ENCODE measurements at regions not wholly inside any gene's neighbourhood (a gene's known extent, or its start where the extent isn't known, plus 50 kb on each side); places are given as distances from the start of the nearest gene placed in this dataset.

DNA sequence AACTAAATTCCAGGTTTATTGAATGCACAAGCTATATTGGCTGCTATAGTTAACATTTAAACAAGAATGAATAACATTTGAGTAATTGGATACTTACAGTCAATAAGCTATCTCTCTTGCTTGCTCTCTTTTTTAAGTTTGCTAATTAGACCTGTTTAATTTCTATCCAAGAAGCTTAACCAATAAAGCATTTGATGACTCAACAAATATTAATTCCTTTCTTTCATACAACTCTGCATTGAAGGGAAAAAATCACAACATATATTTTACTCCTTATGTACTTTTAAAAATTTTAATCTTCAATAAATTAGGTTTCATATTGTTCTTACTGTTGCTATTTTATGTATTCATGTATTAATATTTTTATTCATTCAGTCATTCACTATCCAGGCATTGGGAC is 1552.6 kb upstream of the ADGRL3 start:
- Histone ChIP-seq H3K27ac (no peak overlapping the region), H3K36me3 (no peaks in the 10 kb centered on the region), H3K4me3 (no peak overlapping the region), H3K9me3 (no peaks in the 10 kb centered on the region), H3K4me1 (no peaks in the 10 kb centered on the region), H3K27me3 (no peaks in the 10 kb centered on the region)
- TF ChIP-seq, protein P1, sequence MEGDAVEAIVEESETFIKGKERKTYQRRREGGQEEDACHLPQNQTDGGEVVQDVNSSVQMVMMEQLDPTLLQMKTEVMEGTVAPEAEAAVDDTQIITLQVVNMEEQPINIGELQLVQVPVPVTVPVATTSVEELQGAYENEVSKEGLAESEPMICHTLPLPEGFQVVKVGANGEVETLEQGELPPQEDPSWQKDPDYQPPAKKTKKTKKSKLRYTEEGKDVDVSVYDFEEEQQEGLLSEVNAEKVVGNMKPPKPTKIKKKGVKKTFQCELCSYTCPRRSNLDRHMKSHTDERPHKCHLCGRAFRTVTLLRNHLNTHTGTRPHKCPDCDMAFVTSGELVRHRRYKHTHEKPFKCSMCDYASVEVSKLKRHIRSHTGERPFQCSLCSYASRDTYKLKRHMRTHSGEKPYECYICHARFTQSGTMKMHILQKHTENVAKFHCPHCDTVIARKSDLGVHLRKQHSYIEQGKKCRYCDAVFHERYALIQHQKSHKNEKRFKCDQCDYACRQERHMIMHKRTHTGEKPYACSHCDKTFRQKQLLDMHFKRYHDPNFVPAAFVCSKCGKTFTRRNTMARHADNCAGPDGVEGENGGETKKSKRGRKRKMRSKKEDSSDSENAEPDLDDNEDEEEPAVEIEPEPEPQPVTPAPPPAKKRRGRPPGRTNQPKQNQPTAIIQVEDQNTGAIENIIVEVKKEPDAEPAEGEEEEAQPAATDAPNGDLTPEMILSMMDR (IDR thresholded peaks at IDR 0.05), result no peak
- no peak for DNase-seq (ENCODE audit: low spot score)

DNA sequence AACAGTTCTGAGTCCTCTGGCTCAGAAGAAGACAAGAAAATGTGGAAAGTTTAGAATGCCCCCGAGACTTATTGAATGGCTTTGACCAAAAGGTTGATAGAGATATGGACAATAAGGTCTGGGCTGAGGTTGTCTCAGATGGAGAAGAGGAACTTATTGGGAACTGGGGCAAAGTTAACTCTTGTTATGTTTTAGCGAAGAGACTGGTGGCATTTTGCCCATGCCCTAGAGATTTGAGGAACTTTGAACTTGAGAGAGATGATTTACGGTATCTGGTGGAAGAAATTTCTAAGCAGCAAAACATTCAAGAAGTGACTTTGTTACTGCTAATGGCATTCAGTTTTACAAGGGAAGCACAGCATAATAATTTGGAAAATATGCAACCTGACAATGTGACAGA is 1549.3 kb upstream of the ADGRL3 start:
- Histone ChIP-seq H3K9me3 (peaks cover 0 to 10% of the 10 kb centered on the region in 2 donors), H3K4me3 (no peak overlapping the region), H3K27me3 (no peaks in the 10 kb centered on the region), H3K36me3 (no peaks in the 10 kb centered on the region), H3K27ac (no peak overlapping the region), H3K4me1 (no peaks in the 10 kb centered on the region)
- no peak for DNase-seq (ENCODE audit: low spot score)
- TF ChIP-seq, protein P1 (IDR thresholded peaks at IDR 0.05), result no peak

DNA sequence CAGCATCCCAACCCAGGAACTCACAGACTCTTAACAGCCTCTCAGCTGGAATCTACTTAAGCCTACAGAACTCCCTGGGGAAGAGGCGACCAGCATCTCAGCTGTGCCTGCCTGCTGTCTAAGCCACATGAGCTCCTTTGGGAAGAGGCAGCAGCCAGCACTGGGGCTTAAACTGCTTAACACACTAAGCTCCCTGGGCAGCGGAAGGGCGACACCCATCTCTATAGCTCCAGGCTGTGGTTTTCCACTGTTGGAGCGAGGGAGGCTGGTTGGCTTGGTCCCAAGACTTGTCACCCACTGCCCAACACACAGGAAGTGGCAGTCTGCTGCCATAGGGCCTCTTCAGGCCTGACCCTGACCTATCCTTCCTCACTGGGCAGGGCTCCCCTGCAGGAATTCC is 1544.1 kb upstream of the ADGRL3 start:
- DNase-seq (ENCODE audit: low spot score), result no peak
- no peaks in the 10 kb centered on the region for H3K36me3 ChIP-seq

DNA sequence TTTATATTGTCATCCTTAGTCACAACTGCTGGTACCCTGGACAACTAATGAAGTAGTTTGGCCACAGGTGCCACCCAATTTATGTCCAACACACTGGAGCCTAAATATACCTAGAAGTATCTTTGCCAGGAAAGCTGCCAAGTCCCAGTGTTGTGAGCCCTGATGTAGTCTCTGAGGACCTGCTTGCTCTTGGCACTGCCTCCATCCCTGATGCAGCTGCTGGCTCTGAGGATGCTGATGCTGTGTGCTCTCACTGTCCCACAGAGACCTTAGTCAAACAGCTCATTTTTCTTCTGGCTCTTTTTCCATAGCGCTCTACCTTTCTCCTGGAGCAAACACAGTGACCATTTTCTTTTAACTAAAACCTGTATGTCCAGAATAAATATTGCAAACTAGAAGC is 1535.4 kb upstream of the ADGRL3 start:
- no peaks in the 10 kb centered on the region for H3K36me3 ChIP-seq
- DNase-seq (ENCODE audit: low spot score), result no peak
- H3K27ac ChIP-seq, result no peak overlapping the region
- TF ChIP-seq, protein P1 (IDR thresholded peaks at IDR 0.05), result no peak
- H3K9me3 ChIP-seq, result peaks cover 0 to 5% of the 10 kb centered on the region in 2 donors
- H3K4me3 ChIP-seq, result no peak overlapping the region
- no peaks in the 10 kb centered on the region for H3K4me1 ChIP-seq
- no peaks in the 10 kb centered on the region for H3K27me3 ChIP-seq

More for the DNA sequence above, 1544.1 kb upstream of the ADGRL3 start:
- Histone ChIP-seq H3K27me3 (no peaks in the 10 kb centered on the region), H3K27ac (no peak overlapping the region), H3K4me1 (no peaks in the 10 kb centered on the region), H3K9me3 (peaks cover 0 to 15% of the 10 kb centered on the region in 2 donors), H3K4me3 (no peak overlapping the region)
- TF ChIP-seq, protein P1 (IDR thresholded peaks at IDR 0.05), result no peak

DNA sequence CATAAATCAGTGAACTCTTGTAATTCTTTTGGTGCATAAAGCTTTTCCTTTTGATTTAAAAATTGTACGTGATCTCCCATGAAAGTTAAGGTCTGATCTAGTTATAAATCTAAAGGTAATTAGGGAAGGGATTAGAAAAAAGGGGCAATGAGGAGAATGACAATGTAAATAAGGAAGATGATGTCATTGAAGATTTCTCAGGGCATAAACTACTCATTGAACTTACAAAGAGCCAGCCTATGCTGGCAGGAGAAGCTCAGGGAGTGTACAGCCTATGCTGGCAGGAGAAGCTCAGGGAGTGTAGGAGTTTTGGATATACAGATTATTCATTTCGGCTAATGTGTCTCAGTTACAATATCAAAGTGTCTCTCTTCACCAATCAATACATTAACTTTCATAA is 1533.5 kb upstream of the ADGRL3 start:
- no peak overlapping the region for H3K4me3 ChIP-seq
- H3K4me1 ChIP-seq, result no peaks in the 10 kb centered on the region
- DNase-seq (ENCODE audit: low spot score), result no peak
- no peaks in the 10 kb centered on the region for H3K27me3 ChIP-seq
- no peaks in the 10 kb centered on the region for H3K36me3 ChIP-seq
- H3K27ac ChIP-seq, result no peak overlapping the region
- H3K9me3 ChIP-seq, result no peaks in the 10 kb centered on the region
- TF ChIP-seq, protein P1 (IDR thresholded peaks at IDR 0.05), result no peak

DNA sequence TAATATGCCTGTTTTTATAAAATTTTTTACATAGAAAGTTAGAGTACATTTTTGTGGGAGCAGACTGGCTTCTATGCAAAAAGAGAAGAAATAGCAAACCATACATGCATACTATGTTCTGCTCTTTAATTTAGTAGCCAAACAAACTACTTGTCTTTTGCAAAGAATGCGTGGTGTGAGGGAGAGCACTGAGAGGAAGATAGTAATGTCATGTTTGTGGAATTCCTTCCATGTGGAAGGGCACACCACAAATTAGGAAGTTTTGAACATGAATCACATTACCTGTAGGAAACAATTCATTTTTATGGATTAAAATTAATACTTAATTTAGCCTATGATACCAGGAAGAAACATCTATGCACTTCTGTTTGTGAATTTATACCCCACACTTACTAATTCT is 1529.1 kb upstream of the ADGRL3 start:
- no peaks in the 10 kb centered on the region for H3K36me3 ChIP-seq
- TF ChIP-seq, protein P1 (IDR thresholded peaks at IDR 0.05), result no peak
- H3K27me3 ChIP-seq, result no peaks in the 10 kb centered on the region
- DNase-seq (ENCODE audit: low spot score), result no peak
- no peak overlapping the region for H3K4me3 ChIP-seq
- H3K4me1 ChIP-seq, result no peaks in the 10 kb centered on the region
- H3K9me3 ChIP-seq, result no peaks in the 10 kb centered on the region
- H3K27ac ChIP-seq, result no peak overlapping the region

Data from right atrium auricular region (tissue), 2 donors.